ENCODE measurements at regions not wholly inside any gene's neighbourhood (a gene's known extent, or its start where the extent isn't known, plus 50 kb on each side); places are given as distances from the start of the nearest gene placed in this dataset.
"Not testable (repeated sequence)": the region's sequence is repeated elsewhere in the genome, so short reads cannot be mapped to it uniquely, and the experiment has no call there.

DNA sequence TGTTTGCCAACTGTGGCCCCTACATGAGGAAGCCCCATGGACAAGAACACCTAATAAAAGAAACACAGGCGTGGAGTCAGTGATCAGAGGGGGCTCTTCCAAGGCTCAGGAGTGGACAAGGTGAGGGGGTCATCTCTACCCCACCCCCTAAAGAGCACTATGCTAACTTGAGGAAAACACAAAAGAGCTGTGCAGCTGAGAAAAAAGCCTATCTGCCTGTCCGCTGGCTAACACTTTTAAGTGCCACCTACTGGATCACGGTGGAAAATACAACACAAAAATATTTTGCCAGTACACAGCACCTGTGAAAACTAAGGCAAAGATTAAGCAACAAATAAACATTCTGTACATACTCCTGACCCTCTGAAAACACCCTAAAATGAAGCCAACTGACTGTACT is 53.1 kb upstream of the COBL start:
- no peak for DNase-seq (ENCODE audit: low read depth)

DNA sequence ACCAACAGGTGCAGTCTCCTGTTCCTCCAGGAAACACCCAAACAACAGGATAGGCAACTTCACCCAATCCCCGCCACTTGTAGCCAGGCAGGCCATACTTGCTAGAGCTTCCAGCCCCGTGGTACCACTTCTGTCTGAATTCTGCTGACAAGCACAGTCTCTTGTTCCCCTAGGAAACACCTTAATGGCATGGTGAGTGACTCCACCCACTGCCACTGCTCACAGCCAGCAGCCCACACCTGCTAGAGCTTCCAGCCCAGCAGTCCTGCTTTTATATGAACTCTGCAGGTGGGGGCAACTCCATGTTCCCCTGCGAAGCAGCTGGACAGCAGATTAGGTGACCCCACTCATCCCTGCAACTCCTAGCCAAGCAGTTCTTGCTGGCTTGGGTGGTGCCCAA is 52.6 kb upstream of the COBL start:
- not testable (repeated sequence) for DNase-seq (ENCODE audit: low read depth)

DNA sequence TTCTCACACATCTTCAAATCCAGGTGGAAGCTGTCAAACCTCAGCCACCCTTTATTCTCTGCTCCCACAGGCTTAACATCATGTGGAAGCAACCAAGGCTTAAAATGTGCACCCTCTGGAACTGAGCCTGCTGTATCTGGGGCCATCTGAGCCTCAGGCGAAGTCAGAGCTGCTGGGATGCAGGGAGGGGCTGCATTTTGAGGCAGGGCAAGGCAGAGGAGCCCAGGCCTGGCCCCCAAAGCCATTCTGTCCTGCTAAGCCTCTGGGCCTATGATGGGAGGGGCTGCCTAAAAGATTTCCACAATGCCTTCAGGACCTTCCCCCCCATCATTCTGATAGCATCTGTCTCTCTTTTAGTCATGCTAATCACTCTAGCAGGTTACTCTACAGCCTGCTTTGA is 51.7 kb upstream of the COBL start:
- no peak for DNase-seq (ENCODE audit: low read depth)

DNA sequence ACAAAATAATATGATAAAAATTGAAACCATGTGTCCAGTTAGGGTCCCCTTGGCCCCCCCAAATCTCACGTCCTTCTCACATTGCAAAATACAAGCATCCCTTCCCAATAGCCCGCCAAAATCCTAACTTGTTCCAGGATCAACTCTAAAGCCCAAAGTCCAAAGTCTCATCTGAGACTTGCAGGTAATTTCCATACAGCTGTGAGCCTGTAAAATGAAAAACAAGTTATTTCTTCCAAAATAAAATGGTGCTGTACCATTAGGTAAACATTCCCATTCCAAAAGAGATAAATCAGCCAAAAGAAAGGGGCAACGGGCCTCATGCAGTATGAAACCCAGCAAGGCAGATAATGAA is 51.0 kb upstream of the COBL start:
- DNase-seq (ENCODE audit: low read depth) = no peak

DNA sequence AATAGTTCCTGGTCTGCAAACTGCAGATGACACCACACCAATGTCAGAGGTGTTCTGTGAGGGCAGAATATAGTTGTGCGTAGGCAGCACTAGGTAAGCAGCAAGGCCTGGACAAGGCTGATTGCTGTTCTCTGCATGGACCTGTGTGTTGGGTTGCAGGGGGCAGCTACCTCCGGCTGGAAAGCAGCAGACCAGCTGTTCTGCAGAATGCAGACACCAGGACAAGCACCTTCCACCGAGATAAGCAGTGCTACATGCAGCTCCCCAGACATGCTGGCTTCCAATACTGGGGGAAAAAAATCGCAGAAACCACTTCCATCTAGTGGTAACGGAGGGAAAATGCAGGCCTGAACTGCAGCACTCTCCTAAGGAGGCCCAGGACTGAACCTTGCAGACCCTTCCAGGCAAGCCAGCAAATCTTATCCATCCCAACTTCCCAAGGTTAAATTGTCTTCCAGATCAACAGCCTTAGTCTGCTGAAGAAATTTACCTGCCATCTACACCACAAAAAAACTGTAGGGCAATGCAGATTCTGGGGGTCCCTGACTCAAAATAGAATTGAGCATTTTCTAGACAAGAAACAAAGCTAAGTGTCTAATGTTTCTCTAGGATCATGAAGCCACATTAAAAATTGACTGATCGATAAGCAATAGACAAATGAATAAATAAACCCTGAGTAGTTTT is 50.5 kb upstream of the COBL start:
- DNase-seq (ENCODE audit: low read depth) = peak; percentile 71

Data from Daoy (cell line).